Duodenal mucosa (tissue), 2 donors: ENCODE measurements at regions not wholly inside any gene's neighbourhood (a gene's known extent, or its start where the extent isn't known, plus 50 kb on each side); places are given as distances from the start of the nearest gene placed in this dataset.
"Not testable (repeated sequence)": the region's sequence is repeated elsewhere in the genome, so short reads cannot be mapped to it uniquely, and the experiment has no call there.

Source experiments
- H3K27ac ChIP-seq: one replicate; pipeline ENCODE4 v1.7.0; 2013; ENCODE audit warnings: low read depth, low read length
- H3K27me3 ChIP-seq, 2 donors: one replicate each; pipeline ENCODE4 v1.7.0; 2013; ENCODE audit warnings: low read length in 2 of 2, control low read depth in 1 of 2; ENCODE audit not compliant: insufficient read depth in 2 of 2, control insufficient read depth in 1 of 2
- H3K36me3 ChIP-seq, 2 donors: one replicate each; pipeline ENCODE4 v1.7.0; 2013; ENCODE audit warnings: low read length in 2 of 2, control low read depth in 1 of 2; ENCODE audit not compliant: insufficient read depth in 2 of 2, control insufficient read depth in 1 of 2
- H3K4me1 ChIP-seq, 2 donors: one replicate each; pipeline ENCODE4 v1.7.0; 2013; ENCODE audit warnings: low read length in 2 of 2, control low read depth in 1 of 2; ENCODE audit not compliant: insufficient read depth in 2 of 2, control insufficient read depth in 1 of 2
- H3K4me3 ChIP-seq, 2 donors: one replicate each; pipeline ENCODE4 v1.7.0; 2013; ENCODE audit warnings: low read length in 2 of 2, low read depth in 1 of 2
- H3K9ac ChIP-seq, 2 donors: one replicate each; pipeline ENCODE4 v1.7.0; 2013; ENCODE audit warnings: low read length in 2 of 2, low read depth in 1 of 2
- H3K9me3 ChIP-seq, 2 donors: one replicate each; pipeline ENCODE4 v1.7.0; 2013; ENCODE audit warnings: low read length in 2 of 2, control low read depth in 1 of 2; ENCODE audit not compliant: control insufficient read depth in 1 of 2

- Histone ChIP-seq H3K4me3 (no peak overlapping the region), H3K27ac (no peak overlapping the region), H3K36me3 (no peaks in the 10 kb centered on the region), H3K27me3 (no peaks in the 10 kb centered on the region), H3K9me3 (no peaks in the 10 kb centered on the region), H3K4me1 (no peaks in the 10 kb centered on the region), H3K9ac (no peak overlapping the region)
Observed at GRCh38 chr3:189001559-189001958, 170.2 kb upstream of the TPRG1 start.

GRCh38 chr3:189003410-189003809 lies 168.4 kb upstream of the TPRG1 start:
- no peak overlapping the region for H3K4me3 ChIP-seq
- no peaks in the 10 kb centered on the region for H3K27me3 ChIP-seq
- H3K9me3 ChIP-seq: no peaks in the 10 kb centered on the region
- no peaks in the 10 kb centered on the region for H3K4me1 ChIP-seq
- no peaks in the 10 kb centered on the region for H3K36me3 ChIP-seq
- H3K9ac ChIP-seq: no peak overlapping the region
- H3K27ac ChIP-seq: no peak overlapping the region

- Histone ChIP-seq H3K4me3 (no peak overlapping the region), H3K4me1 (no peaks in the 10 kb centered on the region), H3K27ac (no peak overlapping the region), H3K27me3 (no peaks in the 10 kb centered on the region), H3K9me3 (no peaks in the 10 kb centered on the region), H3K36me3 (no peaks in the 10 kb centered on the region), H3K9ac (no peak overlapping the region)
Observed at GRCh38 chr3:189013224-189013888, 158.4 kb upstream of the TPRG1 start.

GRCh38 chr3:189014526-189014925 lies 157.2 kb upstream of the TPRG1 start:
- no peaks in the 10 kb centered on the region for H3K4me1 ChIP-seq
- no peak overlapping the region for H3K9ac ChIP-seq
- H3K27me3 ChIP-seq: no peaks in the 10 kb centered on the region
- H3K9me3 ChIP-seq: no peaks in the 10 kb centered on the region
- H3K36me3 ChIP-seq: no peaks in the 10 kb centered on the region
- H3K27ac ChIP-seq: no peak overlapping the region
- no peak overlapping the region for H3K4me3 ChIP-seq

- H3K36me3 ChIP-seq, H3K27me3 ChIP-seq: not testable (repeated sequence)
Observed at GRCh38 chr3:189022576-189023466, 148.9 kb upstream of the TPRG1 start.

GRCh38 chr3:189025866-189026265 lies 145.9 kb upstream of the TPRG1 start:
- Histone ChIP-seq H3K27me3 (no peaks in the 10 kb centered on the region), H3K36me3 (no peaks in the 10 kb centered on the region)

More at GRCh38 chr3:189022576-189023466, 148.9 kb upstream of the TPRG1 start:
- H3K9ac ChIP-seq, H3K4me3 ChIP-seq, H3K4me1 ChIP-seq, H3K9me3 ChIP-seq, H3K27ac ChIP-seq: not testable (repeated sequence)

GRCh38 chr3:189027626-189028155 lies 144.1 kb upstream of the TPRG1 start:
- H3K4me3 ChIP-seq: no peak overlapping the region
- H3K9ac ChIP-seq: no peak overlapping the region
- H3K36me3 ChIP-seq: no peaks in the 10 kb centered on the region
- no peaks in the 10 kb centered on the region for H3K4me1 ChIP-seq
- no peak overlapping the region for H3K27ac ChIP-seq
- H3K9me3 ChIP-seq: no peaks in the 10 kb centered on the region
- no peaks in the 10 kb centered on the region for H3K27me3 ChIP-seq

More at GRCh38 chr3:189025866-189026265, 145.9 kb upstream of the TPRG1 start:
- no peak overlapping the region for H3K4me3 ChIP-seq
- no peak overlapping the region for H3K9ac ChIP-seq
- H3K4me1 ChIP-seq: no peaks in the 10 kb centered on the region
- H3K27ac ChIP-seq: no peak overlapping the region
- H3K9me3 ChIP-seq: no peaks in the 10 kb centered on the region

GRCh38 chr3:189038773-189039745 lies 132.7 kb upstream of the TPRG1 start:
- H3K4me1 ChIP-seq: no peaks in the 10 kb centered on the region
- no peak overlapping the region for H3K9ac ChIP-seq
- no peaks in the 10 kb centered on the region for H3K36me3 ChIP-seq
- no peak overlapping the region for H3K4me3 ChIP-seq
- no peak overlapping the region for H3K27ac ChIP-seq
- H3K27me3 ChIP-seq: no peaks in the 10 kb centered on the region
- no peaks in the 10 kb centered on the region for H3K9me3 ChIP-seq

- no peak overlapping the region for H3K27ac ChIP-seq
- H3K4me3 ChIP-seq: no peak overlapping the region
- H3K9me3 ChIP-seq: no peaks in the 10 kb centered on the region
- H3K9ac ChIP-seq: no peak overlapping the region
- H3K36me3 ChIP-seq: no peaks in the 10 kb centered on the region
- H3K27me3 ChIP-seq: no peaks in the 10 kb centered on the region
- H3K4me1 ChIP-seq: no peaks in the 10 kb centered on the region
Observed at GRCh38 chr3:189040656-189041335, 131.0 kb upstream of the TPRG1 start.
